Trophoblast cell (in vitro differentiated cells and primary cell): ENCODE measurements at regions not wholly inside any gene's neighbourhood (a gene's known extent, or its start where the extent isn't known, plus 50 kb on each side); places are given as distances from the start of the nearest gene placed in this dataset.

ENCODE experiments used
- DNase-seq, 2 donors: peaks; one replicate each; pipeline ENCODE4 v3.0.0-alpha.2; 2016
- H2AFZ ChIP-seq: 2 replicates; pipeline ENCODE4 v1.6.1; 2013; ENCODE audit warnings: low read length, moderate library complexity, mild to moderate bottlenecking; ENCODE audit not compliant: insufficient read depth, poor library complexity
- H2AK5ac ChIP-seq: 2 replicates; pipeline ENCODE4 v1.6.1; 2013; ENCODE audit warnings: mild to moderate bottlenecking, low read length
- H2BK120ac ChIP-seq: 2 replicates; pipeline ENCODE4 v1.6.1; 2013; ENCODE audit warnings: low read length, mild to moderate bottlenecking, moderate library complexity; ENCODE audit not compliant: insufficient read depth, poor library complexity
- H2BK12ac ChIP-seq: 2 replicates; pipeline ENCODE4 v1.6.1; 2013; ENCODE audit warnings: mild to moderate bottlenecking, low read length, moderate library complexity
- H2BK5ac ChIP-seq: 2 replicates; pipeline ENCODE4 v1.6.1; 2013; ENCODE audit warnings: low read length, low read depth, moderate library complexity, mild to moderate bottlenecking; ENCODE audit not compliant: poor library complexity
- H3K14ac ChIP-seq: 2 replicates; pipeline ENCODE4 v1.6.1; 2013; ENCODE audit warnings: mild to moderate bottlenecking, low read length
- H3K18ac ChIP-seq: 2 replicates; pipeline ENCODE4 v1.6.1; 2013; ENCODE audit warnings: mild to moderate bottlenecking, low read length
- H3K23ac ChIP-seq: 2 replicates; pipeline ENCODE4 v1.6.1; 2013; ENCODE audit warnings: low read length
- H3K27ac ChIP-seq: 2 replicates; pipeline ENCODE4 v1.5.1; 2013; ENCODE audit warnings: low read depth, mild to moderate bottlenecking, inconsistent platforms, low read length, moderate library complexity
- H3K27me3 ChIP-seq: 2 replicates; pipeline ENCODE4 v1.6.1; 2013; ENCODE audit warnings: inconsistent platforms, mild to moderate bottlenecking, low read length, moderate library complexity; ENCODE audit not compliant: insufficient read depth
- H3K36me3 ChIP-seq, 2 experiments: 1 replicate in 1 of 2; 2 replicates in 1 of 2; pipeline ENCODE4 v1.6.1; 2013; ENCODE audit warnings: low read length in 2 of 2, mild to moderate bottlenecking in 2 of 2, moderate library complexity in 1 of 2; ENCODE audit not compliant: insufficient read depth in 2 of 2, control insufficient read depth in 1 of 2
- H3K4ac ChIP-seq: 2 replicates; pipeline ENCODE4 v1.6.1; 2013; ENCODE audit warnings: low read depth, mild to moderate bottlenecking, low read length, moderate library complexity
- H3K4me1 ChIP-seq, 2 experiments: 1 replicate in 1 of 2; 2 replicates in 1 of 2; pipeline ENCODE4 v1.6.1; 2013; ENCODE audit warnings: low read length in 2 of 2, mild to moderate bottlenecking in 2 of 2, moderate library complexity in 1 of 2; ENCODE audit not compliant: insufficient read depth in 2 of 2, control insufficient read depth in 1 of 2
- H3K4me2 ChIP-seq: 2 replicates; pipeline ENCODE4 v1.6.1; 2013; ENCODE audit warnings: inconsistent platforms, mild to moderate bottlenecking, low read length, moderate library complexity
- H3K4me3 ChIP-seq: 2 replicates; pipeline ENCODE4 v1.5.1; 2013; ENCODE audit warnings: mild to moderate bottlenecking, low read depth, low read length, inconsistent platforms
- H3K79me1 ChIP-seq: one replicate; pipeline ENCODE4 v1.6.1; 2013; ENCODE audit warnings: low read length
- H3K79me2 ChIP-seq: 2 replicates; pipeline ENCODE4 v1.6.1; 2013; ENCODE audit warnings: low read length, mild to moderate bottlenecking; ENCODE audit not compliant: control insufficient read depth, insufficient read depth, poor library complexity
- H3K9ac ChIP-seq: 2 replicates; pipeline ENCODE4 v1.6.1; 2013; ENCODE audit warnings: mild to moderate bottlenecking, low read length
- H3K9me3 ChIP-seq: 2 replicates; pipeline ENCODE4 v1.6.1; 2013; ENCODE audit warnings: low read depth, mild to moderate bottlenecking, control low read depth, inconsistent platforms, low read length; ENCODE audit not compliant: insufficient read depth
- H4K12ac ChIP-seq: 2 replicates; pipeline ENCODE4 v1.6.1; 2013; ENCODE audit warnings: low read depth, mild to moderate bottlenecking, low read length, moderate library complexity
- H4K8ac ChIP-seq: 2 replicates; pipeline ENCODE4 v1.6.1; 2013; ENCODE audit warnings: low read depth, mild to moderate bottlenecking, low read length, moderate library complexity
- H4K91ac ChIP-seq: one replicate; pipeline ENCODE4 v1.6.1; 2013; ENCODE audit warnings: low read depth, mild to moderate bottlenecking, low read length, moderate library complexity
- WGBS: extraction: QIAGEN DNeasy Blood & Tissue Kit; methylation state at CpG from one replicate; pipeline ENCODE4 v1.1.7; 2013; ENCODE audit warnings: missing lambda C conversion rate; ENCODE audit not compliant: insufficient read length, insufficient coverage; ENCODE audit errors: extremely low coverage; 5-methylcytosine and 5-hydroxymethylcytosine counted together

DNA sequence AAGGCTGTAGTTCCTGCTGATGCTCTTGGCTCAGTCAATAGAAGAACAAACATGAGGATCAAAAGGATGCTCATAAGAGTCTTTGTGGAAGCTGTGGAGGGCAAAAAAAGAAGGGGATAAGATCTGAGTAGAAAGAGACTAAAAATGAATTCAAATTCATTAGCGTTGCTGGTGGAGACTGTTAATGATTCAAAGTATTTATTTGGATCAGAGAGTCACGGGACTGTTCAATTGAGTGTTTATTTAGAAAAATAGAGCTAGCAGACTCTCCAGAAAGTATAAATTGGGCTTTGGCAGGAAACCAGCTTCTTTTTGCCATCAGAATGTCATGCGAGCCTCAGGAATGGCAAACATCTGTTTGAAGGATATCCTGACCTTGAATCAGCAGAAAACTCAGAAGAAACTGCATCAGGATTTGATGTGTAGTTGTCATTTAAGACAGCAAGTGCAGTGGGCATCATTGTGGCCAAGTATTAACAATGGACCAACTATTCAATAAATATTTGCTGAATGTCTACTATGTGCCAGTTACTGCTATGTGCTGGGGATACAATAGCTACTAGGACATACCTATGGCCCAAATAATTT, 126.4 kb downstream of the TBC1D30 start:
- Histone ChIP-seq H3K36me3 (no peaks in the 10 kb centered on the region), H3K4me2 (no peak overlapping the region), H3K4me3 (no peak overlapping the region), H3K4me1 (no peaks in the 10 kb centered on the region), H3K27me3 (no peaks in the 10 kb centered on the region), H3K23ac (no peak overlapping the region), H2BK12ac (no peak overlapping the region), H4K12ac (no peak overlapping the region), H2AFZ (no peak overlapping the region), H3K9me3 (no peaks in the 10 kb centered on the region), H4K8ac (no peak overlapping the region), H3K79me1 (no peaks in the 10 kb centered on the region), H3K79me2 (no peaks in the 10 kb centered on the region), H3K4ac (no peak overlapping the region), H4K91ac (no peak overlapping the region), H2BK5ac (no peak overlapping the region), H3K14ac (no peak overlapping the region), H2BK120ac (no peak overlapping the region), H2AK5ac (no peak overlapping the region), H3K27ac (no peak overlapping the region), H3K18ac (no peak overlapping the region), H3K9ac (no peak overlapping the region)
- WGBS = no CpG with 5 or more reads among the region's 3 CpGs
- DNase-seq = no peak

DNA sequence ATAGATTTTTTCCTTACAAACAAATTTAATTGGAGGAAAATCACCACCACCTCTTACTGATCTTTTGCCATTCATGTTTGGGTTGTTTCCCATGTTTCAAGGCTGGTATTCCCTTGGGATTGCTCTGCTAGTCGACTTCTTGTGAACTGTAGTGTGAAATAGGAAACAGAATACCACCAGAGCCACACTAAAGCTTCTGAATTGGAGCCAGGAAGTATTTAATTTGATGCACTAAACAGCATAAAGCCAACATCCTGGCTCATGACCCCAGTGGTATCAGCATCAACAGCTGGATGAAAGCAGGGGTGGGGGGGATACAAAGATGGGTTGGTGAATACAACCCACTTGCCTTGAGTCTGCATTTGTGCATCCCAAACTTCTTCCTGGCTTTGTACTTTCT, 127.5 kb downstream of the TBC1D30 start:
- H3K9ac ChIP-seq = no peak overlapping the region
- DNase-seq = no peak
- no peak overlapping the region for H3K23ac ChIP-seq
- H3K4ac ChIP-seq = no peak overlapping the region
- no peak overlapping the region for H3K18ac ChIP-seq
- H2AK5ac ChIP-seq = no peak overlapping the region
- no peaks in the 10 kb centered on the region for H3K36me3 ChIP-seq
- H3K9me3 ChIP-seq = no peaks in the 10 kb centered on the region
- H3K27ac ChIP-seq = no peak overlapping the region
- H3K14ac ChIP-seq = no peak overlapping the region
- no peak overlapping the region for H3K4me2 ChIP-seq
- no peak overlapping the region for H3K4me3 ChIP-seq
- no peak overlapping the region for H4K12ac ChIP-seq
- no peak overlapping the region for H2BK12ac ChIP-seq
- no peaks in the 10 kb centered on the region for H3K4me1 ChIP-seq
- H2BK120ac ChIP-seq = no peak overlapping the region
- no peaks in the 10 kb centered on the region for H3K79me1 ChIP-seq
- WGBS = no CpG with 5 or more reads among the region's 1 CpG
- no peak overlapping the region for H2BK5ac ChIP-seq
- H2AFZ ChIP-seq = no peak overlapping the region
- no peak overlapping the region for H4K91ac ChIP-seq
- H3K27me3 ChIP-seq = no peaks in the 10 kb centered on the region
- H3K79me2 ChIP-seq = no peaks in the 10 kb centered on the region
- H4K8ac ChIP-seq = no peak overlapping the region

DNA sequence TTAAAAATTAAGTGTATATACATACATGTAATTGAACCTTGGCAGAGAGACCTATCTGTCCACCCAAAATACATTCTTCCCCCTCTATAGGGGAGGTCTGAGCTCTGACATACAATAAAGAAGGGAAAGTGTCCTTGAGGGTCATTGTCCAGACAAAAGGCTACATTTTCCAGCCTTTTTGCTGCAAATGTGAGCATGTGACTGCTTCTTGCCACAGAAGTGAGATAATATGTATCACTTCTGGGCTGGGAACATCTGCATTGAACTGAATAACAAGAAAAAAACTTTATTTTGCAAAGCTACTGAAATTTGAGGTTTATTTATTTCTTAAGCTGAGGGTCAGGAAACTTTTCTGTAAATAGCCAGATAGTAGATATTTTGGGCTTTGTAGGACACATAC, 131.3 kb downstream of the TBC1D30 start:
- Histone ChIP-seq H3K27ac (no peak overlapping the region), H3K9me3 (no peaks in the 10 kb centered on the region), H3K4ac (no peak overlapping the region), H2BK12ac (no peak overlapping the region), H3K79me1 (no peaks in the 10 kb centered on the region), H3K27me3 (no peaks in the 10 kb centered on the region), H2AFZ (no peak overlapping the region), H3K14ac (no peak overlapping the region), H4K12ac (no peak overlapping the region), H2BK120ac (no peak overlapping the region), H2AK5ac (no peak overlapping the region), H3K9ac (no peak overlapping the region), H3K4me3 (no peak overlapping the region), H3K4me1 (no peaks in the 10 kb centered on the region), H4K91ac (no peak overlapping the region), H3K23ac (no peak overlapping the region), H3K79me2 (no peaks in the 10 kb centered on the region), H3K18ac (no peak overlapping the region), H4K8ac (no peak overlapping the region), H2BK5ac (no peak overlapping the region), H3K36me3 (no peaks in the 10 kb centered on the region), H3K4me2 (no peak overlapping the region)
- DNase-seq = no peak

DNA sequence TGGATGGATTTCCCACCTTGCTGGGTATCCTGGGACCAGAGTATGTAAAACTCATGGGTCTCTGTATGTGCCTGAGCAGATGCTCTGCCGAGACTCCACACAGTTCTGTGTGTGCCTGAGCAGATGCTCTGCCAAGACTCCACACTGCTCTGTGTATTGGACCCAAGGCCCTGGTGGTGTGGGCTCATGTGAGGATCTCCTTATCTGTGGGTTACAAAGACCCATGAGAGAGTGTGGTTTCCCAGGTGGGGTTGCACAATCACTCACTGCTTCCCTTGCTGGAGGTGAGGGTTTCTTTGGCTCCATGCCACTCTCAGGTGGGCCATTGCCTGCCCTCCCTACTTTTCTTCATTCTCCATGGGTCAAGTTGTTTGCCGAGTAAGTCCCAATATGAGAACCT, 141.5 kb downstream of the TBC1D30 start:
- no CpG with 5 or more reads among the region's 2 CpGs for WGBS
- Histone ChIP-seq H2BK12ac (no peak overlapping the region), H3K79me2 (no peaks in the 10 kb centered on the region), H3K14ac (no peak overlapping the region), H3K27me3 (no peaks in the 10 kb centered on the region), H3K79me1 (no peaks in the 10 kb centered on the region), H3K23ac (peak overlapping the region; percentile 13), H2BK5ac (no peak overlapping the region), H3K18ac (no peak overlapping the region), H2AK5ac (no peak overlapping the region), H3K36me3 (no peaks in the 10 kb centered on the region), H2BK120ac (no peak overlapping the region), H3K4ac (no peak overlapping the region), H3K27ac (no peak overlapping the region), H4K91ac (no peak overlapping the region), H3K9me3 (no peaks in the 10 kb centered on the region), H3K4me1 (no peaks in the 10 kb centered on the region), H3K4me3 (no peak overlapping the region), H3K4me2 (no peak overlapping the region), H4K12ac (no peak overlapping the region), H3K9ac (peak overlapping the region; percentile 53), H2AFZ (no peak overlapping the region), H4K8ac (no peak overlapping the region)
- DNase-seq = no peak
